Natural killer cell treated with Interleukin-12 subunit alpha and Interleukin-12 subunit beta and Interleukin-15 and Interleukin-18, amount 100 ng/mL, for 72 hours (primary cell): ENCODE measurements at regions not wholly inside any gene's neighbourhood (a gene's known extent, or its start where the extent isn't known, plus 50 kb on each side); places are given as distances from the start of the nearest gene placed in this dataset.

Source experiments
- ATAC-seq, 2 donors: fragments of 150-1000 bp; cut with Tn5 transposase in 1 of 2; sonication (Bioruptor Pico), chemical (Tn5 transposase) in 1 of 2; 2 replicates each; pipeline ENCODE4 v1.10.0; 2021
- DNase-seq: peaks from one replicate; pipeline ENCODE4 v3.0.0; 2022; ENCODE audit warnings: low spot score
- H3K27ac Mint-ChIP-seq, 2 donors: 1 replicate in 1 of 2; 2 replicates in 1 of 2; pipeline ENCODE4 v1.8.0; 2022; ENCODE audit warnings: mixed read lengths in 2 of 2, mild to moderate bottlenecking in 1 of 2, moderate library complexity in 1 of 2
- H3K27me3 Mint-ChIP-seq, 2 donors: 1 replicate in 1 of 2; 2 replicates in 1 of 2; pipeline ENCODE4 v1.8.0; 2022; ENCODE audit warnings: mixed read lengths in 2 of 2
- H3K36me3 Mint-ChIP-seq: one replicate; pipeline ENCODE4 v1.8.0; 2022; ENCODE audit warnings: mixed read lengths
- H3K4me1 Mint-ChIP-seq, 2 donors: 1 replicate in 1 of 2; 2 replicates in 1 of 2; pipeline ENCODE4 v1.8.0; 2022; ENCODE audit warnings: low read depth in 2 of 2, mixed read lengths in 2 of 2, mild to moderate bottlenecking in 1 of 2
- H3K4me3 Mint-ChIP-seq: one replicate; pipeline ENCODE4 v1.8.0; 2022; ENCODE audit warnings: mixed read lengths
- H3K9me3 Mint-ChIP-seq: 2 replicates; pipeline ENCODE4 v1.8.0; 2022; ENCODE audit warnings: mixed read lengths

GRCh38 chr1:8205771-8206170, 112.1 kb upstream of the SLC45A1 start:
- Mint-ChIP-seq H3K27me3 (peaks cover 0 to 3% of the 10 kb centered on the region in 2 donors), H3K9me3 (no peaks in the 10 kb centered on the region), H3K4me3 (no peak overlapping the region)

GRCh38 chr1:8204826-8205225, 113.1 kb upstream of the SLC45A1 start:
- Mint-ChIP-seq H3K27me3 (no peaks in the 10 kb centered on the region), H3K36me3 (no peaks in the 10 kb centered on the region), H3K4me3 (no peak overlapping the region), H3K27ac (no peak overlapping the region), H3K4me1 (peaks cover 0 to 5% of the 10 kb centered on the region in 2 donors), H3K9me3 (no peaks in the 10 kb centered on the region)
- DNase-seq = no peak
- ATAC-seq = no peak

More at GRCh38 chr1:8205771-8206170, 112.1 kb upstream of the SLC45A1 start:
- ATAC-seq (no peak), DNase-seq (no peak)
- Mint-ChIP-seq H3K27ac (no peak overlapping the region), H3K4me1 (peaks cover 0 to 4% of the 10 kb centered on the region in 2 donors), H3K36me3 (no peaks in the 10 kb centered on the region)

DNA sequence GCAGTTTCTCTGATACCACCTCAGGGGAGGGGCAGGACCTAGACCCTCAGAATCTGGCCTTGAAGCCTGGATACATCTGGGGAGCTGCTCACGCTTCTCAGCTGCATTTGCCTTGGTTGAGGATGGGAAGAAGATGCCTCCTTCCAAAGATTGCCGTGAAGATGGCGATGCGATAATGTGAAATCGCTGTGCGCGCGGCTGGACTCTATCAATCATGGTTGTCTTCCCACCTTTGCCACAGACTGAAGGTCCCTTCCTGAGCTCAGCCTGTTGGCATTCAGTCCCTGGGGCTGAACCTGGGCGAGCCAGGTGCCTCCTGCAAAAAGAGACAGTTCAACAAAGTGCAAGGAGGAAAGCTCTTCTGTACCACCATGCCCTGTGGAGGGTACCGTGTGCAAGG, 114.4 kb upstream of the SLC45A1 start:
- H3K36me3 Mint-ChIP-seq = no peaks in the 10 kb centered on the region
- ATAC-seq = no peak
- H3K27me3 Mint-ChIP-seq = peaks cover 0 to 2% of the 10 kb centered on the region in 2 donors
- no peaks in the 10 kb centered on the region for H3K9me3 Mint-ChIP-seq
- no peak for DNase-seq
- peaks cover 0 to 5% of the 10 kb centered on the region in 2 donors for H3K4me1 Mint-ChIP-seq
- no peak overlapping the region for H3K27ac Mint-ChIP-seq
- H3K4me3 Mint-ChIP-seq = no peak overlapping the region

GRCh38 chr1:8203056-8203455, 114.9 kb upstream of the SLC45A1 start:
- Mint-ChIP-seq H3K27me3 (peaks cover 0 to 3% of the 10 kb centered on the region in 2 donors), H3K27ac (no peak overlapping the region), H3K36me3 (no peaks in the 10 kb centered on the region), H3K9me3 (no peaks in the 10 kb centered on the region), H3K4me3 (no peak overlapping the region), H3K4me1 (peaks cover 0 to 5% of the 10 kb centered on the region in 2 donors)
- ATAC-seq (no peak), DNase-seq (no peak)

DNA sequence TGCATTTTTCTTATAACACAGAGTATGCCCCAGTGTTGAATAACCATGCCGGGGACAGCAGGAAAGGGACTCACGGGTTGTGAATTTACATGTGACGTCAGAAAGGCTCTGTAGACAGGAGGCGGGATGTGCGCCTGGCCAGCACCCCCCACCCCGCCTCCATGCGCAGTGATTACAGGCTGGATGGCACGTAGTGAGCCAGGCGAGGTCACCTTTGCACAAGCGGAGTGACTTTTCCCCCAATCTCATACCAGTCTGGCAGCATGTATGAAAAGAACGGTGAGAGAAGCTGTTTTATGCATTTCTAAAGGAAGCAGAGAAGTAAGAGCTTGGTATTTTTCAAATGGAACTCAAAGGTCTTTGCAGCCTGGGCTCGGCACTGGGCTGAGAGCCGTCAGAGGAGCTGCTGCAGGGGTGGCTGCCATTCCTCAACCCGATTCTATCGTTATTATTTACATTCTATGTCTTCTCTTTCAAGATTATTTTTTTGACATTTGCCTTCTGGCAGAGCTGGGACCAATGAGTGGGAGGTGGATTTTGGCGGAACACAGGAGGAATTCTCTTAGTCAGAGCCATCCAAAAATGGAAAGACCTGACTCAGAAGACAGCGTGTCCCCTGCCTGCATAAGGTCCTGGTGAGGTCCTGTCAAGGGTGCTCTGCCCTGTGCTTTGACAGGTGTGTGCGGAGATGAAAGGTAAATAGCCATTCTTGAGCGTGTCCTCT, 115.6 kb upstream of the SLC45A1 start:
- ATAC-seq (no peak), DNase-seq (no peak)
- Mint-ChIP-seq H3K27ac (no peak overlapping the region), H3K36me3 (no peaks in the 10 kb centered on the region), H3K4me1 (peaks cover 0 to 5% of the 10 kb centered on the region in 2 donors), H3K9me3 (no peaks in the 10 kb centered on the region), H3K4me3 (no peak overlapping the region), H3K27me3 (peaks cover 0 to 7% of the 10 kb centered on the region in 2 donors)

- no peak for DNase-seq
- Mint-ChIP-seq H3K27me3 (peaks cover 0 to 7% of the 10 kb centered on the region in 2 donors), H3K27ac (no peak overlapping the region), H3K36me3 (no peaks in the 10 kb centered on the region), H3K9me3 (no peaks in the 10 kb centered on the region), H3K4me1 (peaks cover 0 to 5% of the 10 kb centered on the region in 2 donors), H3K4me3 (no peak overlapping the region)
- no peak for ATAC-seq
Measured at GRCh38 chr1:8201331-8201861, 116.5 kb upstream of the SLC45A1 start.

GRCh38 chr1:8200317-8201115, 117.4 kb upstream of the SLC45A1 start:
- ATAC-seq (no peak), DNase-seq (no peak)
- H3K4me3 Mint-ChIP-seq = no peak overlapping the region
- no peaks in the 10 kb centered on the region for H3K9me3 Mint-ChIP-seq
- peaks cover 0 to 7% of the 10 kb centered on the region in 2 donors for H3K27me3 Mint-ChIP-seq
- no peak overlapping the region for H3K27ac Mint-ChIP-seq
- peaks cover 0 to 5% of the 10 kb centered on the region in 2 donors for H3K4me1 Mint-ChIP-seq
- no peaks in the 10 kb centered on the region for H3K36me3 Mint-ChIP-seq

- Mint-ChIP-seq H3K36me3 (no peaks in the 10 kb centered on the region), H3K4me3 (no peak overlapping the region), H3K27ac (peak overlapping the region in 1 of 2 donors; percentile 33), H3K9me3 (no peaks in the 10 kb centered on the region), H3K4me1 (peaks cover 0 to 5% of the 10 kb centered on the region in 2 donors), H3K27me3 (peaks cover 6 to 13% of the 10 kb centered on the region in 2 donors)
- no peak for DNase-seq
- ATAC-seq = no peak
Measured at GRCh38 chr1:8198522-8198921, 119.4 kb upstream of the SLC45A1 start.

GRCh38 chr1:8197493-8198282, 120.2 kb upstream of the SLC45A1 start:
- no peak overlapping the region for H3K4me3 Mint-ChIP-seq
- DNase-seq (no peak), ATAC-seq (no peak)
- H3K9me3 Mint-ChIP-seq = no peaks in the 10 kb centered on the region
- peaks cover 6 to 13% of the 10 kb centered on the region in 2 donors for H3K27me3 Mint-ChIP-seq
- H3K36me3 Mint-ChIP-seq = no peaks in the 10 kb centered on the region
- no peak overlapping the region for H3K27ac Mint-ChIP-seq
- peaks cover 0 to 5% of the 10 kb centered on the region in 2 donors for H3K4me1 Mint-ChIP-seq

- Mint-ChIP-seq H3K36me3 (no peaks in the 10 kb centered on the region), H3K4me3 (no peak overlapping the region), H3K4me1 (no peaks in the 10 kb centered on the region), H3K27me3 (peaks cover 6 to 19% of the 10 kb centered on the region in 2 donors), H3K27ac (no peak overlapping the region), H3K9me3 (no peaks in the 10 kb centered on the region)
- no peak for ATAC-seq
- no peak for DNase-seq
Measured at GRCh38 chr1:8194481-8195227, 123.3 kb upstream of the SLC45A1 start.

DNA sequence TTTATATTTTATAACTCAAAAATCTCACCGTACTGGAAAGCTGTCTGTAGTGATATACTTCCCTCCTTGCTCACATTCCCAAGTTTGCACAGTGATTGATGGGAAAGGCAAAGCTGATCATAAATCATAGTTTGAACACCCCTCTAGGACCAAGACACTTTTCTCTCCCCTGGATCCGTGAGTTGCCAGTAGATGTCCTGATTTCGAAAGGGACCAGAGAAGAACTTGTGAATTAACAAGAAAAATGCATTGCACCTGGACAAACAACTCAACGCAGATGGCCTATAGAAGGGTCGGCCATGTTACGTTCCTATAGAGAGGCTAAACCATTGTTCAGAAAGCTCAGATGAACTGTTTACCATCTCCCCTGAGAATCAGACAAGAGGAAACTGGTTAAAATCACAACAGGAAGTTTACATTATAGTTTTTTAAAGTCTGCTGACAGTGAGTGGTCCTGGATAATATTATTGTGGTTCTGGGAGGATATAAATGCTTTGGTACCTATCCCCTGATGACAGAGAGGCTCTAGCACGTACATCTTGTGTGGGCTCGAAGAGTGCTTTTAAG, 124.0 kb upstream of the SLC45A1 start:
- H3K27ac Mint-ChIP-seq = no peak overlapping the region
- H3K36me3 Mint-ChIP-seq = no peaks in the 10 kb centered on the region

DNA sequence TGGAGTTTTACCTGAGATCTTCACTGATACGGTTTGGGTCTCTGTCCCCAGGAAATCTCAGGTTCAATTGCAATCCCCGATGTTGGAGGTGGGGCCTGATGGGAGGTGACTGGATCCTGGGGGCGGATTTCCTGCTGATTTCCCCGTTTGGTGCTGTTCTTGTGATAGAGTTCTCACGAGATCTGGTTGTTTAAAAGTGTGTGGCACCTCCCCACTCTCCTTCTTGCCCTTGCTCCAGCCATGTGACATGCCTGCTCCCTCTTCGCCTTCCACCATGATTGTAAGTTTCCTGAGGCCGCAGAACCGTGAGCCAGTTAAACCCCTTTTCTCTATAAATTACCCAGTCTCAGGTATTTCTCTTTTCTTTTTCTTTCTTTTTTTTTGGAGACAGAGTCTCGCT, 126.4 kb upstream of the SLC45A1 start:
- Mint-ChIP-seq H3K27ac (no peak overlapping the region), H3K4me1 (no peaks in the 10 kb centered on the region), H3K27me3 (peaks cover 6 to 13% of the 10 kb centered on the region in 2 donors), H3K9me3 (no peaks in the 10 kb centered on the region), H3K36me3 (no peaks in the 10 kb centered on the region), H3K4me3 (no peak overlapping the region)
- DNase-seq (no peak), ATAC-seq (no peak)

More for the DNA sequence above, 124.0 kb upstream of the SLC45A1 start:
- Mint-ChIP-seq H3K4me1 (no peaks in the 10 kb centered on the region), H3K9me3 (no peaks in the 10 kb centered on the region), H3K4me3 (no peak overlapping the region), H3K27me3 (peaks cover 6 to 19% of the 10 kb centered on the region in 2 donors)
- DNase-seq (no peak), ATAC-seq (no peak)
